ENCODE measurements at regions not wholly inside any gene's neighbourhood (a gene's known extent, or its start where the extent isn't known, plus 50 kb on each side); places are given as distances from the start of the nearest gene placed in this dataset.

DNA sequence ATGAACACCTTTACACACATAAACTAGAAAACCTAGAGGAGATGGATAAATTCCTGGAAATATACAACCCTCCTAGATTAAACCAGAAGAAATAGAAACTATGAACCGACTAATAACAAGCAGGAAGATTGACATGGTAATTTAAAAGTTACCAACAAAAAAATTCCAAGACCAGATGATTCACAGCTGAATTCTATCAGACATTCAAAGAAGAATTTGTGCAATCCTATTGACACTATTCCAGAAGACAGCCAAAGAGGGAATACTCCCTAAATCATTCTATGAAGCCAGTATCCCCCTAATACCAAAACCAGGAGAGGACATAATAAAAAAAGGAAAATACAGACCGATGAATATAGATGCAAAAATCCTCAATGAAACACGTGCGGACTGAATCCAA is 102.6 kb upstream of the KRR1 start:
- in situ Hi-C loops (cut with HindIII; ENCODE audit: low sequenced_read_pairs) = no loop called here
- DNase-seq (ENCODE audit: low spot score) = no peak

GRCh38 chr12:75611041-75611440 is 99.6 kb upstream of the KRR1 start:
- DNase-seq (ENCODE audit: low spot score) = no peak
- in situ Hi-C loops (cut with HindIII; ENCODE audit: low sequenced_read_pairs) = no loop called here

DNA sequence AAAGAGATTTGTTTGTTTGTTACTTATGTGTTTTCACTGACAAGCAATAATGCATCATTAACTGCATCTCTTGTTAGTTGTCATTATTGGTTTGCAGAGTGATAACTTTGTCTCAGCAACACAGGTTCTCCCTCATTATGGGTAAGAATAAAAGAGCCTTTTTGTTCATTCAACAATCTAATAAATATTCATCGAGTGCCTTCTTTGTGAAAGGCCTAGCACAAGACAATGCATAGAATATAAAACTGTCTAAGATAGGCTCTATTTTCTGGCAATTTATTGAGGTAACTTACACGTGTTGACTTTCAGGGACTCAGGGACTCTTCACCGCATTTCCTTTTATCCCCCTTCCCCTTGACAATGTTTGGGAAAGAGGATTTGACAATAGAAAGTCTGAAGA is 95.5 kb upstream of the KRR1 start:
- in situ Hi-C loops (cut with HindIII; ENCODE audit: low sequenced_read_pairs) = no loop called here

DNA sequence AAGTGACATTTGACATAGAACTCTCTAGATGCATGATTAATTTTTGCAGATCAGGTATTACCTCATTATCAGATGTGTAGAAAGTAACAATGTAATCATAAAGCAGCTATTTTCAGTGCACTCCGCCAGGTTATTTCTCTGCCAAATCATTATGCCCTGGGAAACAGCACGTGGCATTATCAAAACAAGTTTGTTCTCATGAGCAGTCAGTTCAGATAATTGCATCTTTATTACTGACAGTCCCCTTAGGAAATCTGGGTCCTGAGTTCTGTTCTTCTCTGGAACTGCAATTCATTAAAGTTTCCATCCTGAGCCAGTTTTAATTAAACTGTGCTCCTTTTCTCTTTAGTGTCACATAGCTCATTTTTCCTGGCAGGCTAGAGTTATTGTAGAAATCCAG is 94.7 kb upstream of the KRR1 start:
- in situ Hi-C loops (cut with HindIII; ENCODE audit: low sequenced_read_pairs) = no loop called here
- DNase-seq (ENCODE audit: low spot score) = no peak

More for the DNA sequence above, 95.5 kb upstream of the KRR1 start:
- DNase-seq (ENCODE audit: low spot score) = no peak

GRCh38 chr12:75603475-75603874 is 92.1 kb upstream of the KRR1 start:
- no peak for DNase-seq (ENCODE audit: low spot score)
- in situ Hi-C loops (cut with HindIII; ENCODE audit: low sequenced_read_pairs) = no loop called here

- DNase-seq (ENCODE audit: low spot score) = no peak
- in situ Hi-C loops (cut with HindIII; ENCODE audit: low sequenced_read_pairs) = no loop called here
Measured at GRCh38 chr12:75602106-75602505, 90.7 kb upstream of the KRR1 start.

GRCh38 chr12:75600146-75600545 is 88.7 kb upstream of the KRR1 start:
- in situ Hi-C loops (cut with HindIII; ENCODE audit: low sequenced_read_pairs) = no loop called here
- DNase-seq (ENCODE audit: low spot score) = no peak

- in situ Hi-C loops (cut with HindIII; ENCODE audit: low sequenced_read_pairs) = no loop called here
- no peak for DNase-seq (ENCODE audit: low spot score)
Measured at GRCh38 chr12:75599061-75599460, 87.7 kb upstream of the KRR1 start.

GRCh38 chr12:75596406-75596805 is 85.0 kb upstream of the KRR1 start:
- in situ Hi-C loops (cut with HindIII; ENCODE audit: low sequenced_read_pairs) = no loop called here
- DNase-seq (ENCODE audit: low spot score) = no peak

DNA sequence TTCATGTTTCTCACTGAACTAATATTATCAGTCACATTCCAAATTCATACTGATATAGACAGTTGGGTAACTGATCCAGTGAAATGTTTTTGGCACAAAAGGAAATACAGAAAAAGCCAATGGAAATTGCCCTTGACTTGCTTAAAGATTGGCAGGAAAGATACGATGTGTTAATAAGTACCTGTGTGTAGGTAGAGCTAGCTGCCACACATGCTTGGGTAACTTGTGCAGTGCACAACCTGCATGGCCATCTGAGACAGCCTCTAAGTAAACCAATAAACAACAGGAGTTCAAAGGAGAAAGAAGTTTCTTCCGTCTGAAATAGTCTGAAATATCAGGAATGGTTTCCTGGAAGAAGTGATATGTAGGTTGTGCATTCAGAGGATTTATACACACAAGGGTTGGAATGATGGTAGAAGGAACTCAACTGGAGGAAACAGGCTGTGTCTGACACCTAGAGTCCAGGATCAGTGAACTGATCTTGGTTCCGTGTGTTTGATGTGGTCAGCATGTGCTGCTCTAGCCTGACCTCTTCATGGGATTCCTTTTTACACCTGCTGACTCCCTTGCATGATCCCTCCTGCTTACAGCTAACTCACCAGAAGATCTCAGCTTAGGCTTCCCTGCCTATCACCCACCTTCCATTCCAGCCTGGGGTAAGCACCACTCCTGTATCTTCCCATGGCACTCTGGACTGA is 81.4 kb upstream of the KRR1 start:
- DNase-seq (ENCODE audit: low spot score) = no peak
- in situ Hi-C loops (cut with HindIII; ENCODE audit: low sequenced_read_pairs) = no loop called here

- in situ Hi-C loops (cut with HindIII; ENCODE audit: low sequenced_read_pairs) = no loop called here
- DNase-seq (ENCODE audit: low spot score) = peak; percentile 51
Measured at GRCh38 chr12:75592086-75592485, 80.7 kb upstream of the KRR1 start.

- in situ Hi-C loops (cut with HindIII; ENCODE audit: low sequenced_read_pairs) = no loop called here
- no peak for DNase-seq (ENCODE audit: low spot score)
Measured at GRCh38 chr12:75591628-75592027, 80.2 kb upstream of the KRR1 start.

GRCh38 chr12:75589801-75590200 is 78.4 kb upstream of the KRR1 start:
- no peak for DNase-seq (ENCODE audit: low spot score)
- in situ Hi-C loops (cut with HindIII; ENCODE audit: low sequenced_read_pairs) = no loop called here

- DNase-seq (ENCODE audit: low spot score) = no peak
- in situ Hi-C loops (cut with HindIII; ENCODE audit: low sequenced_read_pairs) = no loop called here
Measured at GRCh38 chr12:75587340-75588106, 76.1 kb upstream of the KRR1 start.

DNA sequence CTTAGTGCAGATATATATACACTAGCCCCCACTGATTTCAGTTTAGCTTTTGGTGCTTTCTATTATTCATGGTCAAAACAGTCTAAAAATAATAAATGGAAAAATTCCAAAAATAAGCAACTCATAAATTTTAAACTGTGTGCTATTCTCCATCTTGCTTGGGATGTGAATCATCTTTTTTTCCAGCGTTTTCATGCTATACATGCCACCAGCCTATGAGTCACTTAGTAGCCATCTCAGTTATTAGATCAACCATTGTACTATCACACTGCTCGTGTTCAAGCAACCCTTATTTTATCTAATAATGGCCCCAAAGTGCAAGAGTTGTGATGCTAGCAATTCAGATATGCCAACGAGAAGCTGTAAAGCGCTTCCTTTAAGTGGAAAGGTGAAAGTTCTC is 73.9 kb upstream of the KRR1 start:
- in situ Hi-C loops (cut with HindIII; ENCODE audit: low sequenced_read_pairs) = no loop called here
- no peak for DNase-seq (ENCODE audit: low spot score)

- DNase-seq (ENCODE audit: low spot score) = no peak
- in situ Hi-C loops (cut with HindIII; ENCODE audit: low sequenced_read_pairs) = no loop called here
Measured at GRCh38 chr12:75583355-75583754, 71.9 kb upstream of the KRR1 start.

- in situ Hi-C loops (cut with HindIII; ENCODE audit: low sequenced_read_pairs) = no loop called here
- no peak for DNase-seq (ENCODE audit: low spot score)
Measured at GRCh38 chr12:75581515-75581914, 70.1 kb upstream of the KRR1 start.

GRCh38 chr12:75579552-75579951 is 68.1 kb upstream of the KRR1 start:
- peak; percentile 75 for DNase-seq (ENCODE audit: low spot score)
- in situ Hi-C loops (cut with HindIII; ENCODE audit: low sequenced_read_pairs) = no loop called here

DNA sequence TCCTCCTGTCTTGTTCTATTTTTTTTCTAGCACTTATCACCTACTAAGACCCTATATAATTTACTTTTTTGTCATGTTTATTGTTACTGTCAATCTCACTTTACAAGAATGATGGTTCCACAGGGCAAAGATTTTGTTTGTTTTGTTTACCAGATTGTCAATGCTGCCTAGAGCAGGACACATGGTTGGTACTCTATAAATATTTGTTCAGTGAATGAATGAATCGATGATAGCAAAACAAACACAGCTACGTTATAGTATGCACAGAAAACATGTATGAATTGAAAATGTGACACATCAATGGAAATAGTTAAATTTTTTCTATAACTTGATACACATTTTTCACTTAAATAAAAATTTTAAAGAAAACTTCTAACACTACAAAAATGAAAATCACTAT is 67.1 kb upstream of the KRR1 start:
- in situ Hi-C loops (cut with HindIII; ENCODE audit: low sequenced_read_pairs) = no loop called here

DNA sequence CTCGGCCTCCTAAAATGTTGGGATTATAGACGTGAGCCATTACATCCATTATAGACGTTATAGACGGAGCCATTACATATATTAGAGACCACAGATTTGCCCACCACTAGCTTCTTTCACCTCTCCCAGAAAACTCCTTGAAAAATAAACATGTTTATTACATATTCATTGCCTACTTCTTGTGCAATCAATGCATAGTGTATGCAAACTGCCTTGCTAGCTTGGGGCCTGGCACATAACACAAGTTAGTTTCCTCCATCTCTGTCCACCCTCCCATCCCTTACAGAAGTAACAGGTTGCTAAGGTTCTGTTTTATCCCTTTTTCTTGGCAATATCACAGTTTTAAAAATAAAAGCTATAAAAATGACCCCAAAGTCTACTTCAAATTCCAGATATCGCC is 66.4 kb upstream of the KRR1 start:
- in situ Hi-C loops (cut with HindIII; ENCODE audit: low sequenced_read_pairs) = no loop called here
- no peak for DNase-seq (ENCODE audit: low spot score)

More for the DNA sequence above, 67.1 kb upstream of the KRR1 start:
- no peak for DNase-seq (ENCODE audit: low spot score)

GRCh38 chr12:75571656-75572205 is 60.3 kb upstream of the KRR1 start:
- in situ Hi-C loops (cut with HindIII; ENCODE audit: low sequenced_read_pairs) = no loop called here
- no peak for DNase-seq (ENCODE audit: low spot score)
